ENCODE measurements at regions not wholly inside any gene's neighbourhood (a gene's known extent, or its start where the extent isn't known, plus 50 kb on each side); places are given as distances from the start of the nearest gene placed in this dataset.
"Not testable (repeated sequence)": the region's sequence is repeated elsewhere in the genome, so short reads cannot be mapped to it uniquely, and the experiment has no call there.

DNA sequence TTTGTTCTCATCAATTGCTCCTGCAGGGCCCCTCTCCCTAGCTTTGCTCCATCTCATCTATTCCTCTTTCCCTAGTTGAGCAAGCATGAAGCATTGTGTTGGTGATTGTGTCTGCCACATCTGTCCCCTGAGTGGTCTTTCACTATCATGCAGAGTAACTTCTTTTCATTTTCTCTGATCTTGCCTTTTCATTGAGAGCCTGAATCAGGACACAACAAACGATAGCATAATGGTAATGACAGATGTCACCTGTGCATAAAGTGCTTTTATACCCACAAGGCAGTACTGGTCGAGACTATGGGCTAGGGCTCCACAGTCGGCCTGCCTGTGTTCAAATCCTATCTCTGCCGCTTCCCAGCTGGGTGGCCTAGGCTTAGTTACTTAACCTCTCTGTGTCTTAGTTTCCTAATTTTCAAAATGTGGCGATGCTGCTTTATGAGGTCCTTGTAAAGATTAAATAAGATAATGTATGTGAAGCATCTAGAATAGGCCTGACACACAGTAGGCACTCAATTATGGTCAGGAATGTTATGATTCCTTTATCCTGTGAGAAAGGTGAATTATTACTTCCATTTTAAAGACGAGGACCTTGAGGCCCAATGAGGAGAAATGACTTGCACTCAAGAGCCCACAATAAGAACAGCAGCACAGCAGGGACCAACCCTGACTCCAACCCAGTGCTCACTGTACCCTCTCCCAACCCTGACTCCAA lies 137.1 kb upstream of the ZNF618 start:
- Histone ChIP-seq H3K4me1 (peaks cover 8% of the 10 kb centered on the region), H3K27ac (no peak overlapping the region), H3K27me3 (no peaks in the 10 kb centered on the region), H3K36me3 (no peaks in the 10 kb centered on the region), H3K9me3 (peaks cover 3% of the 10 kb centered on the region), H4K20me1 (no peaks in the 10 kb centered on the region), H3K4me2 (no peak overlapping the region), H3K9ac (no peak overlapping the region), H3K4me3 (no peak overlapping the region)
- no peak for TF ChIP-seq Cebpa-rat (IDR thresholded peaks at IDR 0.05)

DNA sequence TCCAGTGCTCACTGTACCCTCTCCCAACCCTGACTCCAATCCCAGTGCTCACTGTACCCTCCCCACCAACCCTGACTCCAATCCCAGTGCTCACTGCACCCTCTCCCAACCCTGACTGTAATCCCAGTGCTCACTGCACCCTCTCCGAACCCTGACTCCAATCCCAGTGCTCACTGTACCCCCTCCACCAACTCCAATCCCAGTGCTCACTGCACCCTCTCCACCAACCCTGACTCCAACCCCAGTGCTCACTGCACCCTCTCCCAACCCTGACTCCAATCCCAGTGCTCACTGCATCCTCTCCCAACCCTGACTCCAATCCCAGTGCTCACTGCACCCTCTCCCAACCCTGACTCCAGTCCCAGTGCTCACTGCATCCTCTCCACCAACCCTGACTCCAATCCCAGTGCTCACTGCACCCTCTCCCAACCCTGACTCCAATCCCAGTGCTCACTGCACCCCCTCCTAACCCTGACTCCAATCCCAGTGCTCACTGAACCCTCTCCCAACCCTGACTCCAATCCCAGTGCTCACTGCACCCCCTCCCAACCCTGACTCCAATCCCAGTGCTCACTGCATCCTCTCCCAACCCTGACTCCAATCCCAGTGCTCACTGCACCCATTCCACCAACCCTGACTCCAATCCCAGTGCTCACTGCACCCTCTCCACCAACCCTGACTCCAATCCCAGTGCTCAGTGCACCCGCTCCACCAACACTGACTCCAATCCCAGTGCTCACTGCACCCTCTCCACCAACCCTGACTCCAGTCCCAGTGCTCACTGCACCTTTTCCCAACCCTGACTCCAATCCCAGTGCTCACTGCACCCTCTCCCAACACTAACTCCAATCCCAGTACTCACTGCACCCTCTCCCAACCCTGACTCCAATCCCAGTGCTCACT lies 136.3 kb upstream of the ZNF618 start:
- H3K4me3 ChIP-seq, H4K20me1 ChIP-seq, H3K9ac ChIP-seq, H3K27ac ChIP-seq, H3K27me3 ChIP-seq, H3K9me3 ChIP-seq, H3K4me1 ChIP-seq, H3K4me2 ChIP-seq, H3K36me3 ChIP-seq: not testable (repeated sequence)

DNA sequence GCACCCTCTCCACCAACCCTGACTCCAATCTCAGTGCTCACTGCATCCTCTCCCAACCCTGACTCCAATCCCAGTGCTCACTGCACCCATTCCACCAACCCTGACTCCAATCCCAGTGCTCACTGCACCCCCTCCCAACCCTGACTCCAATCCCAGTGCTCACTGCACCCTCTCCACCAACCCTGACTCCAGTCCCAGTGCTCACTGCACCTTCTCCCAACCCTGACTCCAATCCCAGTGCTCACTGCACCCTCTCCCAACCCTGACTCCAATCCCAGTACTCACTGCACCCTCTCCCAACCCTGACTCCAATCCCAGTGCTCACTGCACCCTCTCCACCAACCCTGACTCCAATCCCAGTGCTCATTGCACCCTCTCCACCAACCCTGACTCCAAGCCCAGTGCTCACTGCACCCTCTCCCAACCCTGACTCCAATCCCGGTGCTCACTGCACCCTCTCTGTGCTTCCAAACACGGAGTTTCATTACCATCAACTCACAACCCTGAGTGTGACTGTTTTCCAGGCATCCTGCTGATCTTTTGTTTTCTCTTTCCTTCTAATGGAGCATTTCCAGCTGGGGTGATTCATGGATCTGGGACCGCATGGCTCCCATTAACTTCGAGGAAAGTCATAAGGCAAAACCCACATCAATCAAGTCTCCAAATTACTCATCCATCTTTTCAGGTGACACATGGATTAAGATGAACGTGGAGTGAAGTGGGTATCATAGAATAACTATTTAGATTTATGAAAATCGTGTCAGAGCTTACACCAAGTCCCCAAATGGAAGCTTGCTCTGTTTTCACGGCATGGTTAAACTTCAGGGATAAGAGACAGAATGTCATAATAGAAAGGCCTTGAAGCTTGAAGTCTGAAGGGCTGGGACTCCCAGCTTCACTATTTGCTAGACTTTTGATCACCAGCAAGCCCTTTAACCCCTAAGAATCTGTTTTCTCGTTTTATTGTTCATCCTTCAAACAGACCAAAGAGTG lies 135.3 kb upstream of the ZNF618 start:
- not testable (repeated sequence) for H3K4me2 ChIP-seq, H3K9ac ChIP-seq, H3K27ac ChIP-seq, H3K4me3 ChIP-seq, H3K9me3 ChIP-seq, H3K4me1 ChIP-seq, H3K27me3 ChIP-seq, H3K36me3 ChIP-seq, H4K20me1 ChIP-seq

DNA sequence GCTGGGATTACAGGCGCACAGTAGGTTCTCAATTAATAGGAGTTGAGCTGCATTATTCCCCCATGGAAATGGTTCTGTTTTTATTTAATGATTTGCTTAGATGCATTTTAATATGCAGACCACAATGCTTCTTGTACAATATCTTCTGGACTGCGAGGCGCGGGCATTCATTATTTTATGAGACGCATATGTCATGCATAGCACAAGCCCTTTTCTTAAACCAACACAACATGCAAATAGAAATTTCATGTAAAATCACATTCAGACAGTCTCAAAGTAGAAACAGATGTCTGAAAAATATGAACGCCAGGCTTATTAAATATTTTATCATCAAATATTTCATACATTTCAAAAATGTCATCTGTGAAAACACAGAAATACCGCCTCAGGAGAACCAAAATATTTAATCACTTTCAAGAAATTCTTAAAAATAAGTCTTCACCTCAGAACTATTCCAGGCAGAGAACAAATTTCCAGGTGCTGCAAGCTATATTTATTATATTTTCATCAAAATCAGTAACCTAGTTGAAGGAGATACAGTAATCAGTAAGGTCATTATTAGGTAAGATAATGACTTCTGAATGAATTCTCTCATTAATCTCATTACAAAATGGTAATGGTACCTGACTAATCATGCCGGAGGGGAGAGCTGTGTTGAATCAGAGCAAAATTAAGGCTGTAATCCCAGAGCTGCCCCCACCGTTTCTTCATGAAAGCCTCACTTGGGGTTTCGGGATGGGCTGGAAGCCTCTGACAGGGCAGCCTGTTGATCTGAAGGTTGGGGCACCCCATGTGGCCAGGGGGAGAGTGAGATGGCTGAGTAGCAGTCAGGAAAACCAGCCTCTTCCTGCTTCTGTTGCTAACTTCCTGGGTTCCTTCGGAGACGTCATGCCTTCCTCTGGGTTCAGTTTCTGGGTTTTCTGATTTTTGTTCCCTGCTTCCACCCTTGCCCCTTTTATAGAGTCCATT lies 133.9 kb upstream of the ZNF618 start:
- Histone ChIP-seq H3K27ac (peak overlapping the region; percentile 23; the same call in 1 of the 2 replicates), H3K36me3 (no peaks in the 10 kb centered on the region), H3K4me1 (peaks cover 15% of the 10 kb centered on the region), H3K4me3 (no peak overlapping the region), H3K9me3 (no peaks in the 10 kb centered on the region; the same call in 1 of the 2 replicates), H3K27me3 (no peaks in the 10 kb centered on the region), H3K4me2 (peak overlapping the region; percentile 51), H4K20me1 (no peaks in the 10 kb centered on the region), H3K9ac (no peak overlapping the region)
- no peak for TF ChIP-seq Cebpa-rat (IDR thresholded peaks at IDR 0.05)

DNA sequence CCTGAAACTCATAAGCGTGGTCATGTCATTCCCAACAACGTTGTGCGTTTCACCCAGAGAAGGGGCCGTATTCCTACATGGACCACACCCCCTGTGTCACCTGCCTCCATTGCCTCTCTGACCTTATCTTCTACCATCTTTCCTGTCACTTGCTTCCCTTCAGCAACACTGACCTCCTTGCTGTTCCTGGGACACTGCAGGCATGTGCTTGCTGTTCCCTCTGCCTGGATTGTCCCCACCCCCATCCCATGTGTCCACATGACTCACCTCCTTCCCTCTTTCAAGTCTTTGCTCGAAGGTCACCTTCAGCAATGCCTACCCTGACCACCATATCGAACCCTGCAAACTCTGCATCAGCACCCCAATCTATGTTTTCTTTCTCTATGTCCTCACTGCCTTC lies 133.2 kb upstream of the ZNF618 start:
- no peaks in the 10 kb centered on the region for H3K27me3 ChIP-seq
- no peaks in the 10 kb centered on the region for H4K20me1 ChIP-seq
- peak overlapping the region; percentile 23; the same call in 1 of the 2 replicates for H3K27ac ChIP-seq
- TF ChIP-seq Cebpa-rat (IDR thresholded peaks at IDR 0.05) = no peak
- peaks cover 4% of the 10 kb centered on the region for H3K9me3 ChIP-seq
- no peaks in the 10 kb centered on the region for H3K36me3 ChIP-seq
- no peak overlapping the region for H3K4me3 ChIP-seq
- no peak overlapping the region for H3K9ac ChIP-seq
- peaks cover 15% of the 10 kb centered on the region for H3K4me1 ChIP-seq
- H3K4me2 ChIP-seq = peak overlapping the region; percentile 51

DNA sequence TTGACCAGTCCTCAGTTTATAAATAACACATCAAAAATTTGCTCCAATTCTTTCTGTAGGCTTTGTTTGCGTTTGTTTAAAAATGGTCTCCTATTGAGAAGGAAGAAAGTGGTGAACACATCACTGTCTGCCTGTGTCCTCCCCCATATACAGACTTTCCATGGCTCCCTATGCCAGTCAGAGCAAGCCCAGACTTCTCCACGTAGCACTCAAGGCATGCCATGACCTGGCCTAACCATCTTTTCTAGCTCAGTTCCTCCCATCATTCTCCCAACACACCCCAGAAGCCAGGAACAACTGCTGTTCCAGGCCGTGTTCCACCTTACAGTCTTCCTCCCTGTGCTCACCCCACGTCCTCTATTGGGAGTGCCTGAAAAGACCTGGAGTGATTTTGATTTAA lies 129.6 kb upstream of the ZNF618 start:
- no peak overlapping the region for H3K4me2 ChIP-seq
- peaks cover 7% of the 10 kb centered on the region for H3K9me3 ChIP-seq
- no peaks in the 10 kb centered on the region for H3K36me3 ChIP-seq
- no peaks in the 10 kb centered on the region for H4K20me1 ChIP-seq
- H3K27ac ChIP-seq = no peak overlapping the region
- H3K27me3 ChIP-seq = no peaks in the 10 kb centered on the region
- no peak overlapping the region for H3K4me3 ChIP-seq
- TF ChIP-seq Cebpa-rat (IDR thresholded peaks at IDR 0.05) = no peak
- H3K9ac ChIP-seq = no peak overlapping the region
- H3K4me1 ChIP-seq = peaks cover 15% of the 10 kb centered on the region

DNA sequence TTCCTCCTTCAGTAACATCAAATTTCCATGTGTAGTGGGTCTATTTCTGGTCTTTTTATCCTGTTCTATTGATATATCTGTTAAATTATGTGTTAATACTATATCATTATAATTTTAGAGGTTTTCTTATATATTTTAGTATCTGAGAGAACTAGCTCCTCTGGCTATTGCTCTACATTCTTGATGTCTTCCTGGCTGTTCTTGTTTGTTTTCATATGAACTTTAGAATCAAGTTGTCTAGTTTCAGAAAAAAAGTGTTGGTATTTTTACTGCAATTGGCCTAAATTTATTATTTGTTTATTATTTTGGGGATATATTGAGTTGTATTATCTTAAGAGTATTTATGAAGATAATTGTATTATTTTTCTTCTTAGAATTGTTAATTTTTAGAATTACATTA lies 128.0 kb upstream of the ZNF618 start:
- peaks cover 7% of the 10 kb centered on the region; the same call in 1 of the 2 replicates for H3K4me1 ChIP-seq
- no peak overlapping the region for H3K4me2 ChIP-seq
- H4K20me1 ChIP-seq = no peaks in the 10 kb centered on the region
- TF ChIP-seq Cebpa-rat (IDR thresholded peaks at IDR 0.05) = no peak
- H3K27ac ChIP-seq = no peak overlapping the region
- no peak overlapping the region for H3K9ac ChIP-seq
- H3K27me3 ChIP-seq = no peaks in the 10 kb centered on the region
- H3K9me3 ChIP-seq = peaks cover 7% of the 10 kb centered on the region
- H3K4me3 ChIP-seq = no peak overlapping the region
- H3K36me3 ChIP-seq = no peaks in the 10 kb centered on the region

DNA sequence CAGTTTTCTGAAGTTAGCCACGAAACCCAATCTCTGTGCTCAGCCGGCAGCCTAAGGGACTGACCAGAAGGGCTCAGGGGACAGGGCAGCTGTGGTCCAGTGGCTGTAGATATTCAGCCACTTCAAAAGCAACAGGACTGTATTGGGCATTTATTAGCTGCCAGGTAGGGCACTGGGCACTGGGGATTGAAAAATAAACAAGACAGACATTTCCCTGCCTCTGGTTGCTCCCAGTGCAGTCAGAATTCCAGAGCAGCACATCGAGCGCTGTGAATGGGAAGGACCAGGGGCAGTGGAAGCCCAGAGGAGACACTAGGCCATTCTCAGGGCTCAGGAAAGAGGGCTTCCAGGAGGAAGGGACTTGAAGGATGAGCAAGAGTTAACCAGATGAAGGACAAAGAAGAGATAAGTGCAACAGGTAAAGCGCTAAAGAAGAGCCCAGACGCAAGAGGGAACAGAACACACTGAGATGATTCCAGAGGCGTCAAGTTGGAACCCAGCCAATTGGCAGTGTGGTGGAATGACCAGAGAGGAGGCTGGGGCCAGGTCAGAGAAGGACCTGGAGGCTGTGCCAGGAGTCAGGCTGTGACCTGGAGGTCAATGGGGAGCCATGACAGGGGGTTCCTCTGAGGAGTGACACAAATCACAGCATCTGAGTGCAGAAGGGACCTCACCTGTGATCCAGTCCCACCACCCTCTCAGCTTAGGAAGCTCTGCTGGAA lies 122.5 kb upstream of the ZNF618 start:
- H3K4me2 ChIP-seq = no peak overlapping the region
- no peaks in the 10 kb centered on the region for H3K27me3 ChIP-seq
- H3K9ac ChIP-seq = no peak overlapping the region
- H3K27ac ChIP-seq = no peak overlapping the region
- TF ChIP-seq Cebpa-rat (IDR thresholded peaks at IDR 0.05) = no peak
- no peak overlapping the region for H3K4me3 ChIP-seq
- peaks cover 8% of the 10 kb centered on the region for H3K4me1 ChIP-seq
- no peaks in the 10 kb centered on the region for H3K9me3 ChIP-seq
- H4K20me1 ChIP-seq = no peaks in the 10 kb centered on the region
- no peaks in the 10 kb centered on the region for H3K36me3 ChIP-seq
